Coronary artery (tissue), 2 donors: ENCODE measurements at regions not wholly inside any gene's neighbourhood (a gene's known extent, or its start where the extent isn't known, plus 50 kb on each side); places are given as distances from the start of the nearest gene placed in this dataset.

Source experiments
- DNase-seq: peaks from one replicate; pipeline ENCODE4 v3.0.0-alpha.2; 2017; ENCODE audit warnings: low spot score
- H3K27ac ChIP-seq, 2 donors: fragments of 200-600 bp; sonication (generic); one replicate each; pipeline ENCODE4 v1.5.1; 2016 to 2019
- H3K4me3 ChIP-seq: fragments of 200-600 bp; sonication (generic); 2 replicates; pipeline ENCODE4 v1.5.1; 2016; ENCODE audit warnings: mild to moderate bottlenecking, moderate library complexity
- CTCF ChIP-seq: fragments of 200-600 bp; sonication (generic); IDR thresholded peaks from one replicate; pipeline ENCODE4 v1.5.1; 2019; ENCODE audit warnings: antibody characterized with exemption

GRCh38 chr6:25192590-25193459, 86.3 kb upstream of the CARMIL1 start:
- TF ChIP-seq CTCF = no peak
- DNase-seq = no peak
- Histone ChIP-seq H3K27ac (peak overlapping the region; percentile 81 to 86), H3K4me3 (peak overlapping the region; percentile 13)

- DNase-seq = no peak
- Histone ChIP-seq H3K27ac (peak overlapping the region; percentile 81 to 86), H3K4me3 (no peak overlapping the region)
- TF ChIP-seq CTCF = no peak
Measured at GRCh38 chr6:25193460-25194171, 85.6 kb upstream of the CARMIL1 start.

GRCh38 chr6:25194172-25194678, 84.9 kb upstream of the CARMIL1 start:
- Histone ChIP-seq H3K27ac (peak overlapping the region; percentile 79 to 81), H3K4me3 (no peak overlapping the region)
- no peak for TF ChIP-seq CTCF
- no peak for DNase-seq

DNA sequence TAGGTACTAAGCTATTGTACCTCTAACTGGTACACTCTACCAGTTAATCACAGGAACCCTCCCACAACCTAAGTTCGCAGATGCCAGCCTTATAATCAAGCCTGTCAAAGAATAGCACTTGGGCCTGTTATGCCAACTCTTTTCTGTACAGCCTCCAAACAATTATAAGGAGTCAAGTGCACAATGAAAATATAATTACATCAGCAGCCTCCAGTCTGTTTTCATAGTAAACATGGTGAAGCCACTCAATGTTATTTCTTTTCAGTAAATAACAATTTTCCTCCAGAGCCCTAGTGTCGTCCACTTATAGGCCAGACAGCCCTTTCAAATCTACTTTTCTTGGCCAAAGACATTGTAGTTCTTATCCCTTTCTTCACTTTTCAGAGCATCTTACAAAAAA, 82.7 kb upstream of the CARMIL1 start:
- Histone ChIP-seq H3K4me3 (no peak overlapping the region), H3K27ac (peak overlapping the region in 1 of 2 donors; percentile 2)
- no peak for DNase-seq
- TF ChIP-seq CTCF = no peak

DNA sequence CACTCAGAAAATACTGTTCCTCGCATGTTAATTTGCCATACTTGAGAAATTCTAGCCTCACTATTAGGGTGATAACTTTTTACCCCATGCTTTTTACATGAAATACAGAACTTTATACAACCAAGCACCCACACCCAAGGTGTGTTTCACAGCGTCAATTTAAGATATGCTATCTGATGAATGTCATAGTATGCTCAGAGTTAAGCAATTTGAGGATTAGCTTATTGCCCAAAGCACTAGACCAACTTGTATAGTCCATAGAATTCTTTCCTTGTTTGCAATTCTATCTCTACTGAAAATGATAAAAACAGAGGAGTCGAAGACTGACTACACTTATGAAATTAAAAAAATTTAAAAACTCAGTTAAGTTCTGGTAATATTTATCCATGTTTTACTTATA, 82.1 kb upstream of the CARMIL1 start:
- H3K4me3 ChIP-seq = no peak overlapping the region
- no peak for TF ChIP-seq CTCF
- DNase-seq = no peak
- no peak overlapping the region for H3K27ac ChIP-seq

- TF ChIP-seq CTCF = no peak
- Histone ChIP-seq H3K27ac (no peak overlapping the region), H3K4me3 (no peak overlapping the region)
- DNase-seq = no peak
Measured at GRCh38 chr6:25199544-25199943, 79.6 kb upstream of the CARMIL1 start.
